ENCODE measurements at regions not wholly inside any gene's neighbourhood (a gene's known extent, or its start where the extent isn't known, plus 50 kb on each side); places are given as distances from the start of the nearest gene placed in this dataset.

DNA sequence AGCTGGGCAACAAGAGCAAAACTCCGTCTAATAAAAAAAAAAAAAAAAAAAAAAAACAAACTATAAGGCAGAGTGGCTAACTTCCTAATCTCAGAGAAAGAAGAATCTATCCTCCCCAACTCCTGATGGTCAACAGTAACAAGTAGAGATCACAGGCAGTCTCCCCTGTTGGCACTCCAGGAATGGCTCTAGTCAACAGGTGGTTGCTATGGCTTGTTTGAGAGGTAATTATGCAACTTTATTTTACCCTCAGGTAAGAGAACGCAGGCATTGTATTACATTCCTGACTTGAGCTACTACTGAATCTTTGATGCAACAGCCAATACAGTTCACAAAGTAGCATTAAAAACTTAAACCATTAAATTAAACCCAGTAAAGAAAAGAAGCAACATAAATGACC, 180.3 kb downstream of the DICER1 start:
- no peak for TF ChIP-seq CTCF (IDR thresholded peaks at IDR 0.05; ENCODE audit: low read depth, low read length, poor library complexity, severe bottlenecking)
- TF ChIP-seq EZH2phosphoT487 (IDR thresholded peaks at IDR 0.05; ENCODE audit: borderline replicate concordance, low read length): no peak

All from DOHH2 (cell line).